Stimulated activated CD8-positive, alpha-beta memory T cell treated with anti-CD3 and anti-CD28 coated beads, Interleukin-4, amount 100 ng/mL, for 1 hour (primary cell): ENCODE measurements at regions not wholly inside any gene's neighbourhood (a gene's known extent, or its start where the extent isn't known, plus 50 kb on each side); places are given as distances from the start of the nearest gene placed in this dataset.
"Not testable (repeated sequence)": the region's sequence is repeated elsewhere in the genome, so short reads cannot be mapped to it uniquely, and the experiment has no call there.

Experiments
- DNase-seq, 2 donors: peaks; one replicate each; pipeline ENCODE4 v3.0.0-alpha.2; 2020; ENCODE audit warnings: low read depth in 2 of 2, low spot score in 1 of 2

DNA sequence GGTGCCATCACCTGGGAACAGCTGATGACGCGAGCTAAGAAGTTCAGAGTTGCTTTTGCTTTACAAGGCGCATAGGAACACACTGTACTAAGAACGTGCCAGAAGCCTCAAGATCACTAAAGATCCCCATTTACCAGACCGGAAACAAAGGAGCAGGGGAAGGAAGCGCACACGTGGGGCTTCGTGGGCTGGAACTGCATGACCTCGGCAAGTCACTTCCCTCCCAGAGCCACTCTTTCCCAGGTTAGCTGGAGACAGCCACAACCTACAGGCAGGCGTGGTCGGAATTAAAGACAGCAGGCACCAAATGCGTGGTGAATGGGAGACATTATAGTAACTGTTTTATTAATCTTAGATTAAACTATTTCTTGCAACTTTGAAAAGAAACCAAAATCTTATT lies 154.9 kb upstream of the IQSEC1 start:
- DNase-seq: not testable (repeated sequence)

DNA sequence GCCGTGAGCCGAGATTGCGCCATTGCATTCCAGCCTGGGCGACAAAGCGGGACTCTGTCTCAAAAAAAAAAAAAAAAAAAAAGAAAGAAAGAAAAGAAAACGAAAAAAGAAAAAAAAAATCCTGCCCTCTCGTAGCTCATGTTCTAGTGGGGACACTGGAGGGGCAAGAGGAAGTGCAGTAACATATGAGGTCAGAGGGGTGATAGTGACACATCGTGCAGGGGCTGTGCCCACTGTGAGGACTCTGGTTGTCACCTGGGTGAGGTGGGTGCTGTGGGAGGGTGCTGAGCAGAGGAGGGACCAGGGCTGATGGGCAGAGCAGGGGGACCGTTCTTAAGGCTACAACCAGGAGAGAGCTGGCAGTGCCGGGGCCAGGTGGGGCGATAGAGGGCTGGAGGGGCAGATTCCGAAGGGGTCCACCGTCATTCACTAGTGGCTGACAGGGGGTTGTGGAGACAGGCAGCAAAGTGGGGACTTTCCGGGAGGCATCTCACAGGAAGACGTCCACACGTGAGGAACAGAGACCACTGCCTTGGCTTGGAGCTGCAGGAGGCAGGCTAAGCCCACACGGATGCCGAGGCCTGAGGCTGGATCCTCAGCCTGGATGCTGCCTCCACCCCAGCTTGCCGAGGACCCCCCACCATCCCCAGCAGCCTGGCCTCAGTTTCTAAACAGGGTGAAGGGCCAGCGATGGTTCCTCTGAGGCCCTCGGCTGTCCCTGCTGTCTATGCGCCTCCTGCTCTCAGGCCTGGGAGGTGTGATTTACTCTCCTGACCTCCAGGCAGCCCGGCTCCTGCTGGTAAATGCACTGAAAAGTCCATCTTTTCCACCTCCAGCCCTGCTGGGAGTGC lies 154.3 kb upstream of the IQSEC1 start:
- no peak for DNase-seq

DNA sequence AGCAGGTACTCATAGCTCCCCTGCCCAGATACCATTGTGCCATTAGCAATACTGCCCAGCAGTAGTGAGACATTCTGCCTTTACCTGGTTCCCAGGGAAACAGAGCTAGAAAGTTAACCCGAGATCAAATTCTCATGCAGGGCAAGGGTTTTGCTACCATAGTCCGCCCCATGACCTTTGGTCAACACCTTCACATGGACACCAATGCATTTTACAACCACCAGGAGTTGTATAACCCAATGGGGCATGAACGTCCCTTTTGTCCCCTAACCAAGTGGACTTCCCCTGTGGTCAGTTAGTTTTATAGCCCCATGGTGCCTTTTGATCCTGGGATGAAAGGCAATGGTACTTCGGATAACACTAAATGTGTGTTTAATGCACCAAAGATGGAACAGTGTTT lies 151.7 kb upstream of the IQSEC1 start:
- DNase-seq: no peak

- DNase-seq: no peak
These were observed 150.5 kb upstream of the IQSEC1 start for GRCh38 chr3:13223574-13224237.

GRCh38 chr3:13222891-13223573 lies 149.8 kb upstream of the IQSEC1 start:
- DNase-seq: no peak

DNA sequence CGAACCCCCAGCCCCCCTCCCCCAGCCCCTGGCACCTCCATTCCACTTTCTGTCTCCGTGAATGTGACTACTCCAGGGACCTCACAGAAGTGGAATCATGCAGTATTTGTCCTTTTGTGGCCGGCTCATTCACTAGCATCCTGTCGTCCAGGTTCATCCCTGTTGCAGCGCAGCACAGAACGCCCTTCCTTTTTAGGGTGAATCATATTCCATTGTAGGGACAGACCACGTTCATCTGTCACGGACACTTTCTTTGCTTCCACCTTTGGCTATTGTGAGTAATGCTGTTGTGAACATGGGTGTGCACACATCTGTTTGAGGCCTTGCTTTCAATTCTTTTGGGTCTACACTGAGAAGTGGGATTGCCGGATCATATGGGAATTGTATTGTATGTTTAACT lies 148.9 kb upstream of the IQSEC1 start:
- no peak for DNase-seq

- no peak for DNase-seq
These were observed 148.3 kb upstream of the IQSEC1 start for GRCh38 chr3:13221491-13222061.

DNA sequence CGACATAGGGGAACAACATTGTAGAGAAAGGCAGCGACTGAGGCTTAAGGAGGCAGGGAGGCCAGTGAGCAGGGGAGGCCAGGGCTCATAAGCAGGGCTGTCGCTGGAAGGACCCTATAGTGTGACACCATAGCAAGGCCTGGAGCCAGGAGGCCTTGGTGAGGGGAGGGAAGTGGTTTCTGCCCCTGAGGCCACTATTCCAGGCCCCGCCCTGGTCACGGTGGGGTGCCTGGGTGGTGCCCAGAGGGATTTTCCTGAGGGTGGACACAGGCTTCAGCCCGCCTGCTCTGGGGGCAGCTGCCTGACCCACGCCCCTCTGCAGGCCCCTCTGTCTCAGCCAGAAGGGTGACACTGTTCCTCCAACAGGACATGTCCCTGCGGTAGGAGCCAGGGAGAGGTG lies 147.8 kb upstream of the IQSEC1 start:
- no peak for DNase-seq

DNA sequence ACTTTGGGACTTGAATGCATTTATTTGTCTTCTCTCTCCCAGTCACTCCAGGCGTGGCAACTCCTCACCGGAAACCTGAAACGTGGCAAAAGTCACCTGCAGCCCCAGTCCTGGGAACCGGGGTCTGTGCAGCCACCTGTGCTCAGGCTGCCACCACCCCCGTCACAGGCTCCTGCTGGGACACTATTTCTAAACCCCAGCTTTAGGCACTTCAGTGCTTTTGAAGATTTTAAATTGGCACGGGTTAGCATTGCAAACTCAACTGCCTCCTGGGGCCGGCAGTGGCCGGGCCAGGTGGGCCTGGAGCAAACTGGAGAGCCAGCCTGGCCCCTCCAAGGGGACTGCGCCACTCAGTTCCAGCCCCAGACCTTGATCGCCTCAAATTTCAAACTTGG lies 146.7 kb upstream of the IQSEC1 start:
- DNase-seq: no peak

GRCh38 chr3:13219077-13219901 lies 146.1 kb upstream of the IQSEC1 start:
- no peak for DNase-seq

GRCh38 chr3:13218541-13218908 lies 145.3 kb upstream of the IQSEC1 start:
- DNase-seq: no peak

DNA sequence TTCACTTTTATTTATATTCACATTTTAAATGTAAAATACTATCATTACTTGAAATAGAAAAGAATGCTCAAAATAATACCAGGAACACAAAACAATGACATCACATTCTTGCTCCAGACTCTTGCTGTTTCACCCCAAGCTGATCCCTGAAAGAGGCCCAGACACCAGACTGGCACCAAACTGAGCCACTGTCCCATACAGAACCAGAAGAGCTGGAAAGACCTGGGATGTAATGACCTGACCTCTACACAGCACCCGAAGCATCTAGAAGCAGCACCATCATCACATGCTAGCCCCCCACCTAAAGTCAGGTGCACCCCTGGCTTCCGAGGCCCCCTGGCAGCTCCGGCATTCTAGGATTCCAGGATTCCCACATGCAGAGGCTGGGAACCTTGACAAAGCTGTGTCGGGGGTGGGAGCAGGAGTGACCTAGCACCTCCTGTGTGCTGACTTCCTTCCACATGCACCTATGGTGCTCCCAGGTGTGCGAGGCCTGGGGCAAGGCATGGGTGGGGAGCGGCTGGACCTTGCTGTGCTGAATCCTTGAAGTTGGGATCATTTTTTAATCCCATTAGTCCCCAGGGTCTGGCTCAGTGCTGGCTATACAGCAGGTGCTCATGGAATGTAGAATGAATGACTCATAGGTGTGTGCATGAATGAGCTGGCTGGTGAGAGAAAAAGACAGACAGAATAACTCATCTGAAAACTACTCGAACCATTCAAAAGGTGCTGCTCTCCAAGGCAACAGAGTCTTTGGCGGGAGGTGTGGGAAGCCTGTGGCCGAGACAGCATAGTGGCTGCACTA lies 144.7 kb upstream of the IQSEC1 start:
- DNase-seq: no peak

DNA sequence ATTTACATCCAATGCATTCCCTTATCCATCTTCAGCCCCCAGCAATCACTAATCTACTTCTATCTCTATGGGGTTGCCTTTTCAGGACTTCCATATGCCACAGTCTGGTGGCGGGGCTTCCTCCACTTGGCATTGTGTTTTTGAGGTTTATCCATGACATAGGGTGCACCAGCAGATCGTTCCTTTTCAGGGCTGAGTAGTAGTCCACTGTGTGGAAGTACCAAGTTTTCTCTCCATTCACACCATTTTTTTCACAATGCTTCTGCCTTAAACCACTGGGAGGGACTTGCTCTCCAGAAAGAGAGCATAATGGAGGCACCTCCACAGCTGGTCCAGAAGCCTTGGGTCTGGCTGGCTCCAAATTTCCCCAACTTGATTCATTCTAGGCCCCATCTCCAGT lies 144.0 kb upstream of the IQSEC1 start:
- no peak for DNase-seq

DNA sequence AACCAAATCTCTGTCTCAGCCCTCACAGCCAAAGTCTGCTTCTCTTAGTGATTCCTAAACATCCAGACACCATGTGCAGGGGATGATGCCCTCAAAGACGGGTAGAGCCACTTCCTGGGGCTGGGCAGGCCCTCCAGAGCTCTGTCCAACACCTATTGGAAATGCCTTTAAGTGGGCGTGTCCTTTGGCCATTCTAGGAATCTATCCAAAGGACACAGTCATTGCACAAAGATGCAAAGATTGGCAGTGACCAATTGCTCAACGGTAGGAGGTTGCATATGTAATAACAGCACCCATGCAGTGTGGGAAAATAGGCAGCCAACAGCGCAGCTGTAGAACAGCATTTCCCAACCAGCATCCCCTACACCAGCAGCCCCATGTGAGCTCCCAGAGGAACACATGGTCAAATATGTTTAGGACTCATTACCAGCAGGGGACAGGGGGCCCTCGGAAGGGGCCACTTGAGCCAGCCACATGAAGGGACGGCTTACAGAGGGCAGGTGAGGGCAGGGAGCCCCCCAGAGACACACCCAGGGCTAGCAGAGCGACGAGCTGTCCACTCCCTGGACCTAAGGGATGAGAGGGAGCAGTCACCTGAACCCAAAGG lies 142.8 kb upstream of the IQSEC1 start:
- no peak for DNase-seq

- no peak for DNase-seq
These were observed 141.7 kb upstream of the IQSEC1 start for GRCh38 chr3:13214847-13215472.

GRCh38 chr3:13213911-13214846 lies 140.9 kb upstream of the IQSEC1 start:
- DNase-seq: no peak

DNA sequence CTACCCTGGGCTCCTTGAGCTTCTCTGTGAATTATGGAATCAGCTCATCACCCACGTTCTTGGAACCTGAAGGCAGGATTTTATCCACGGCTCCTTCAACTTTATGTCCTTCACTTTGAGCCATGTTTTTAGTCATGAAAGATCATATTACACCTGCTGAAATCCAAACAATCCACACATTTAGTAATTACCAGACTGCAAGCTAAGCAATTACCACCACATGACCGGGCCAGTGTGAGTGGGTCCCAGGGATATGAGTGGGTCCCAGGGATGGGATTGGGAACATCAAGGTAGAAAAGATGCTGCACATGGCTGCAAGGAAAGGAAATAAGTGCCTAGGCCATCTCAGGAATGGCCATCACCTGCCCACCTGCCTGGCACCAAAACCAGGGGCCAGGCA lies 140.3 kb upstream of the IQSEC1 start:
- DNase-seq: no peak

DNA sequence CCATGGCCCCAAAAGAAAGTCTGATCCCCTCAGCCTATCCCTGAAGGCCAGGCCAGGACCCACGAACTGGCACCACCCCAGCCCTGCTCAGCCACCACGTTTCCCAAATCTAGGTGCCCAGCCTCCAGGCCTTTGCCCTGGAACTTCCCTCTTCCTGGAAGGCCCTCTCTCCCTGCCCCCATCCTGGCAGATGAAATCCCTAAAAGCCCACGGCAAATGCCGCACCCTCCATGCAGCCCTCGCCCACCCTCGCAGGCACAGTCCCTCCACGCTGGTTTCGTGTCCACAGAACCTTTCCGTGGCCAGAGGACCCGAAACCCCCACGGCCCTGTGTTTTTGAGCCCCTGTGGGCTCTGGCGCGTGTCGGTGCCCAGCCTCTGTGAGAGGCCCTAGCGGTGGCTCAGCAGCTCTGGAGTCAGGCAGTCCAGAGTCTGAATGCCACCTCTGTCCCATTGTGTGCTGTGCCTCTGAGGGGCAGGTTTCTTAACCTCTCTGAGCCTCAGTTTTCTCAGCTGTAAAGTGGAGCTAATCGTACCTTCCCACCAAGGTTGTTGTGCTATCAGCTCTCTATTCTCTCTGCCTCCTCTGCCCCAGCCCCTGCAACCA lies 138.5 kb upstream of the IQSEC1 start:
- no peak for DNase-seq
